ENCODE measurements at regions not wholly inside any gene's neighbourhood (a gene's known extent, or its start where the extent isn't known, plus 50 kb on each side); places are given as distances from the start of the nearest gene placed in this dataset.
A peak's percentile ranks its signal among the peaks of the same experiment; 100 is the strongest.
"Not testable (repeated sequence)": the region's sequence is repeated elsewhere in the genome, so short reads cannot be mapped to it uniquely, and the experiment has no call there.

DNA sequence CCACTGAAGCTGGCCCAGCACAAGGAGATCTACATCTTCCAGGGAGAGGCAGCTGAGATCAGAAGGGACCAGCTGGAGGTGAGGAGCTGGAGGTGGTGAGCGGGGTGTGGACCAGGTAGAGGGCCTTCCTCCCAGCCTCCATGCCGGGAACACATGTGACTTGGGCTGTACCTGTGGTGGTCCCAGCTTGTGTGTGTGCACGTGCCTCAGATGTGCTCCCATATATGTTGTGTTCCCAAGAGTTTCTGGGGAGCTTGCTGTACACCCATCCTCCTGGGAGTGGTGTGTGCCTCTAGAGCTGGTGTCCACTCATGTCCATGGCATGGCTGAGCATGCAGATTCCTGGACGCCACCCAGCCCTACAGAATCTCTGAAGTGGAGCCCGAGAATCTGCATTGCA, 183.7 kb upstream of the AKAP13 start:
- H3K27ac ChIP-seq (ENCODE audit: low read length); H3K9me3 ChIP-seq (ENCODE audit: control insufficient read depth, insufficient read depth, low read length); H3K4me1 ChIP-seq (ENCODE audit: control insufficient read depth, insufficient read depth, low read length); DNase-seq (ENCODE audit: low read depth, low spot score); H3K36me3 ChIP-seq (ENCODE audit: control insufficient read depth, insufficient read depth, low read length); H3K4me3 ChIP-seq (ENCODE audit: low read length); H3K27me3 ChIP-seq (ENCODE audit: control insufficient read depth, insufficient read depth, low read length): not testable (repeated sequence)
- no CpG with 5 or more reads among the region's 5 CpGs for WGBS (ENCODE audit: insufficient coverage, insufficient read length)

DNA sequence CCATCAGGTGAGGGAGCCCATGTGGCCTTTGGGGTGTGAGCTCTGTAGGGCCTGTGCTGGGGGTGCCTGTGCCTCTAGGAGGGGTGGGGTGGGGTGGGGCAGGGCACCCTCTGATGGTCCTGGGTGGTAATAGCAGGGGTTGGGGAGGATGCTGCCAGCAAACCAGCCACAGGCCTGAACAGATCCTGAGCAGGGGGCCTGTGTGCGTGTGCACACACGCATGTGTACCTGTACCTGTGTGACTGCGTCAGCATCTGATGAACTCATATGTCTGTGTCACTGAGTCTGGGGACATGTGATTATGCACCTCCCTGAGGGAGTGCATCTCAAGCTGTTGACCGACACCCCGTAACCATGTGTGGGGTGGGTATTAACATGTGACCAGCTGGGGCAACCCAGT, 182.8 kb upstream of the AKAP13 start:
- not testable (repeated sequence) for H3K4me3 ChIP-seq (ENCODE audit: low read length); H3K27me3 ChIP-seq (ENCODE audit: control insufficient read depth, insufficient read depth, low read length); H3K9me3 ChIP-seq (ENCODE audit: control insufficient read depth, insufficient read depth, low read length); H3K36me3 ChIP-seq (ENCODE audit: control insufficient read depth, insufficient read depth, low read length); H3K27ac ChIP-seq (ENCODE audit: low read length); DNase-seq (ENCODE audit: low read depth, low spot score); H3K4me1 ChIP-seq (ENCODE audit: control insufficient read depth, insufficient read depth, low read length)
- no CpG with 5 or more reads among the region's 5 CpGs for WGBS (ENCODE audit: insufficient coverage, insufficient read length)

DNA sequence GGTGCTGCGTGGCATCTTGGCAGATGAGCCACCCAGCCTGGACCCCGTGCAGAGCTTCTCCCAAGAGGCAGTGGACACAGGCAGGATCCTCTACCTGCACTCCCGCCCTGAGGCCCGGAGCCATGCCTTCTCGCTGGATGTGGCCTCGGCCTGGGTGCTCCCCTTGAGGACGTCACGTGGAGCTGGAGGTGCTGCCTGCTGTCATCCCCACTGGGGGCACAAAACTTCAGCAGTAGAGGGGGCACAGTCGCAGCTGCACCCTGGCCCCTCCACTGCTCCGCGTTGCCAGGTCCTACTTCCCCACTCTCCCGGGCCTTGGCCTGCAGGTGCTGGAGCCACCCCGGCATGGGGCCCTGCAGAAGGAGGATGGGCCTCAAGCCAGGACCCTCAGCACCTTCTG, 182.0 kb upstream of the AKAP13 start:
- H3K27me3 ChIP-seq (ENCODE audit: control insufficient read depth, insufficient read depth, low read length); DNase-seq (ENCODE audit: low read depth, low spot score); H3K36me3 ChIP-seq (ENCODE audit: control insufficient read depth, insufficient read depth, low read length); H3K4me3 ChIP-seq (ENCODE audit: low read length); H3K27ac ChIP-seq (ENCODE audit: low read length); H3K4me1 ChIP-seq (ENCODE audit: control insufficient read depth, insufficient read depth, low read length); H3K9me3 ChIP-seq (ENCODE audit: control insufficient read depth, insufficient read depth, low read length): not testable (repeated sequence)
- no CpG with 5 or more reads among the region's 13 CpGs for WGBS (ENCODE audit: insufficient coverage, insufficient read length)

DNA sequence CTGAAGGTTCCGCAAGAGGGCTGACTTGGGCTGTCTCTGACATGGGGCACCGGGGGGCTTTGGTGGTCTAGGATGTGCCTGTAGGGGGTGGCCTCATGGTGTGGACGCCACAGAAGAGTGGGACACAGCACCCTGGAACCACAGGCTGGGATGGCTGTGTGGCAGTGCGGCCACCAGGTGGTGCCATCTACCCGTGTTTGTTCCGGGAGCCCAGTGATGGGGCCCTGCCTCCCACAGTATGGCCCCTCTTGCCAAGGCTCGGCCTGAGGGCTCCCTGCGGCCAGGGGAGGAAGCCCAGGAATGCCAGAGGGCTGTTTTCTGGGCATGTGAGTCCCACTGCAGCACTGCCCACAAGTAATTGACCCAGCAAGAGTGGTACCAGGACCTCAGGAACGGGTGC, 180.2 kb upstream of the AKAP13 start:
- not testable (repeated sequence) for DNase-seq (ENCODE audit: low read depth, low spot score); H3K27me3 ChIP-seq (ENCODE audit: control insufficient read depth, insufficient read depth, low read length); H3K4me1 ChIP-seq (ENCODE audit: control insufficient read depth, insufficient read depth, low read length); H3K36me3 ChIP-seq (ENCODE audit: control insufficient read depth, insufficient read depth, low read length); H3K9me3 ChIP-seq (ENCODE audit: control insufficient read depth, insufficient read depth, low read length); H3K27ac ChIP-seq (ENCODE audit: low read length); H3K4me3 ChIP-seq (ENCODE audit: low read length)
- no CpG with 5 or more reads among the region's 9 CpGs for WGBS (ENCODE audit: insufficient coverage, insufficient read length)

DNA sequence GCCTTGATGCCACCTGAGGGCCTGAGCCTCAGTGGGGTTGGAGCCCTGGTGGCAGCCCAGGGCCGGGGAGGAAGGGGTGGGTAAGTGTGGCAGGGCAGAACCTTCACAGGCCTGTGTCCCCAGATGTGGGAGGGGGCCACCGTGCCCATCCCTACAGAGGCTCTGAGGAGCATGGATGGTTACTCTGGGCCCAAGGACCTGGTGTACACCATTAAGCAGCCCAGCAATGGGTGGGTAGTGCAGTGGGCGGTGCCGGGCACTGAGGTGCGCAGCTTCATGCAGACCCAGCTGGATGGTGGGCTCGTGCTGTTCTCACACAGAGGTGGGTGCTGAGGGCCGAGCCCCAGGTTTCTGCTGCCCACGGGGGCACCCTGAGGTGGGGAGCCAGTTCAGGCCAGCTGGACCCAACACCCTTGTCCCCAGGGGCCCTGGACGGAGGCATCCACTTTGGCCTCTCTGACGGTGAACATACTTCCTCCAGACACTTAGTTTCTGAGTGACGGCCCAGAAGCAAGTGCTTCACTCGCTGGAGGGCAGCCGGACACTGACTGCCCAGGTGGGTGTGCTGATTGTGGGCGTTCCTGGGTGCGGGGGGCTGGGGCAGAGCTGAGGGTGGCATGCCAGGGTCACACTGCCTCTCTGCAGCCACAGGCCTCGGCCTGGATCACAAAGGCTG, 179.1 kb upstream of the AKAP13 start:
- not testable (repeated sequence) for H3K36me3 ChIP-seq (ENCODE audit: control insufficient read depth, insufficient read depth, low read length); H3K27me3 ChIP-seq (ENCODE audit: control insufficient read depth, insufficient read depth, low read length); H3K27ac ChIP-seq (ENCODE audit: low read length); H3K4me3 ChIP-seq (ENCODE audit: low read length); H3K9me3 ChIP-seq (ENCODE audit: control insufficient read depth, insufficient read depth, low read length); DNase-seq (ENCODE audit: low read depth, low spot score); H3K4me1 ChIP-seq (ENCODE audit: control insufficient read depth, insufficient read depth, low read length)
- WGBS (ENCODE audit: insufficient coverage, insufficient read length), result no CpG with 5 or more reads among the region's 16 CpGs

DNA sequence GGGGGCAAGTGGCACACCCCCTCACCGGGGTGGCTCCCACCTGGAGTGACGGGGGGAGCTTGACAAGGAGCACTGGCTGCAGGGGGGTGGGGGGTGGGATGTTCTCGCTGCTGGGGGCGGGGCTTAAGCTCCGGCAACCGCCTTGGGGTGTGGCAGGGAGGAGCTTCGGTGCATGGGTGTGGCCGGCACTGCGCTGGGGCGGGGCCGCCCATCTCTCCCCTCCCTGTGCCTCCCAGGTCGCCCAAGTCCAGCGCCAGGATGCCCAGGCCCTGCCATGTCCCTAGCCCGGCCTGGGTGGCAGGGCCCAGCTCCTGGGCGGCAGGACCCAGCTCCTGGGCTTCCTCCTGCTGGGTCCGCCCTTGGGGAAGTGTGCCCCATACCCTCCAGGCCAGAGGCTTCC, 175.9 kb upstream of the AKAP13 start:
- not testable (repeated sequence) for H3K9me3 ChIP-seq (ENCODE audit: control insufficient read depth, insufficient read depth, low read length); H3K27me3 ChIP-seq (ENCODE audit: control insufficient read depth, insufficient read depth, low read length); H3K36me3 ChIP-seq (ENCODE audit: control insufficient read depth, insufficient read depth, low read length); H3K4me3 ChIP-seq (ENCODE audit: low read length); H3K27ac ChIP-seq (ENCODE audit: low read length); H3K4me1 ChIP-seq (ENCODE audit: control insufficient read depth, insufficient read depth, low read length); DNase-seq (ENCODE audit: low read depth, low spot score)
- no CpG with 5 or more reads among the region's 16 CpGs for WGBS (ENCODE audit: insufficient coverage, insufficient read length)

DNA sequence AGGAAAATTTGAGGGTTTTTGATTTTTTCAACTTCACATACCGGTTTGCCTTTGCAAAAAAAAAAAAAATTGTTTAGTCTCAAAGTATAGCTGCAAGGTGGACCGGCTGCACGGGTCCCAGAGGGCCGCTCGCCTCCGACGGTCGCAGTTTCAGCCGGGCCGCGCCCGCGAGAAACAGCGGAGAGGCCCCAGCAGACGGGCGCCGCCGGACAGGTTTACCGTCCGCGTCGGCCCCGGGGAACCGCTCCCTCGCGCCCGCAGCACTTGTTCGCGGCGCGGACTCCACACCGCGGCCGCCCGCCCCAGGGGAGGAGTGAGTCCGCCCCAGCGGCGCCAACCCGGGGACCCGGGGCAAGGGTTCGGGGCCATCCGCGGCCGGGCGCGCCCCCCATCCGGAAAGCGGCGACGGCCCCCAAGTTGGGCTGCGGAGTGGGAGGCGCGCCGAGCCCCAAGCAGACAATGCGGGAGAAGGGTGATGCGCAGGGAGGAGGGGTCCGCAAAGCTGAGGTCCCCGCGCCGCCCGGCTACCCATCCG, 146.5 kb upstream of the AKAP13 start:
- peak overlapping the region; percentile 49; the same call in 1 of the 2 replicates for H3K4me3 ChIP-seq (ENCODE audit: low read length)
- no CpG with 5 or more reads among the region's 62 CpGs for WGBS (ENCODE audit: insufficient coverage, insufficient read length)
- H3K9me3 ChIP-seq (ENCODE audit: control insufficient read depth, insufficient read depth, low read length); H3K36me3 ChIP-seq (ENCODE audit: control insufficient read depth, insufficient read depth, low read length); H3K27me3 ChIP-seq (ENCODE audit: control insufficient read depth, insufficient read depth, low read length); H3K27ac ChIP-seq (ENCODE audit: low read length); H3K4me1 ChIP-seq (ENCODE audit: control insufficient read depth, insufficient read depth, low read length); DNase-seq (ENCODE audit: low read depth, low spot score): not testable (repeated sequence)

DNA sequence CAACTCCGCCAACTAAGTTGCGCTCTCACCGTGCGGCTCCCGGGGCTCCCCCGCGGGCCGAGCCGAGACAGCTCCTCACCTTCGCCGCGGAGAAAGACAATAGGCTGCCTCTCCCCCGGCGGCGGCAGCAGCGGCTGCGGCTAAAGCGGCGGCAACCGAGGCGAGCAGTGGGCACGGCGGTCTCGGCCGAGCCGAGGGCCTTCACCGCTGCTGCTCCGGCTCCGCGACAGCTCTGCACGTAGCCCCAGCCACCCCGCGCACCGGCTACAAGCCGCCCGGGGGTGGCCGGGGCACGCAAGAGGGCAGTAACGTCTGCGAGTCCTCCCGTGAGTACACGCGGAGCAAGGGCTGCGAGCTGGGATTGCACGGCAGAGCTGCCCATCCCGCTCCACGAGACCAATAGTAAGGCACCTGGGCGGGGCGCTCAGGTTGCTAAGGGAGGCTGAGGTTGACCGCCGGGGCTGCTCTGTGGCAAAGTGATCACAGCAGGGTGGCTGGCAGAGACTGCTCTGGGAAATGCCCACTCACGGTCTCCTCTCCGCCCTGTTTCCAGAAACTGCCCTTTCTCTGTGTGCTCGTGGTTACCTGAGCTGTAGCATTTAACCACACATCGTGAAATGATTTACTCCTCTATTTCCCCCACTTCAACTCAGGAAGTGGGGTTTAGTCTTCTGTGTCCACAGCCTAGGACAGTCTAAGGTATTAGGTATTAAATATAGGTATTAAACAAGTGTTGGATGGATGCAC, 145.8 kb upstream of the AKAP13 start:
- no CpG with 5 or more reads among the region's 55 CpGs for WGBS (ENCODE audit: insufficient coverage, insufficient read length)
- H3K27ac ChIP-seq (ENCODE audit: low read length); H3K36me3 ChIP-seq (ENCODE audit: control insufficient read depth, insufficient read depth, low read length); H3K9me3 ChIP-seq (ENCODE audit: control insufficient read depth, insufficient read depth, low read length); DNase-seq (ENCODE audit: low read depth, low spot score); H3K27me3 ChIP-seq (ENCODE audit: control insufficient read depth, insufficient read depth, low read length); H3K4me1 ChIP-seq (ENCODE audit: control insufficient read depth, insufficient read depth, low read length); H3K4me3 ChIP-seq (ENCODE audit: low read length): not testable (repeated sequence)

DNA sequence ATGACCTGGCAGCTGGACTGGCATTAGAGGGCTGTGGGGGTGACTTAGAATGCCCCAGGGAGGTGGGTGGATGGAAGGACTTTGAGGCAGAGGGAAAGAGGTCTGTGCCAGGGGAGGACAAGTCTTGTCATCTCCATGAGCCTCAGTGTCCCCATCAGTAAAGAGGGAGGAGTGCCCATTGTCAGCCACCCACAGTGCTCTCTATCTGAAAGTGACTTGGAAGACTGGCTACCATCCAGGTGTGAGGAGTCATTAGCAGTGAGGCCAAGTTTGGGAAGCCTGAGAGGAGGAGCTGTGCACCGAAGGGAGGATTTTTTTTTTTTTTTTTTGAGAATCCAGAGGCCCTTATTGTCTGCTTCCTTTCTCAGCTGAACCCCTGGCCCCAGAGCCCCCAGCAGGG, 136.3 kb upstream of the AKAP13 start:
- H3K27me3 ChIP-seq (ENCODE audit: control insufficient read depth, insufficient read depth, low read length); H3K4me1 ChIP-seq (ENCODE audit: control insufficient read depth, insufficient read depth, low read length); H3K36me3 ChIP-seq (ENCODE audit: control insufficient read depth, insufficient read depth, low read length); H3K9me3 ChIP-seq (ENCODE audit: control insufficient read depth, insufficient read depth, low read length); H3K27ac ChIP-seq (ENCODE audit: low read length); H3K4me3 ChIP-seq (ENCODE audit: low read length); DNase-seq (ENCODE audit: low read depth, low spot score): not testable (repeated sequence)
- WGBS (ENCODE audit: insufficient coverage, insufficient read length), result no CpG with 5 or more reads among the region's 1 CpG

DNA sequence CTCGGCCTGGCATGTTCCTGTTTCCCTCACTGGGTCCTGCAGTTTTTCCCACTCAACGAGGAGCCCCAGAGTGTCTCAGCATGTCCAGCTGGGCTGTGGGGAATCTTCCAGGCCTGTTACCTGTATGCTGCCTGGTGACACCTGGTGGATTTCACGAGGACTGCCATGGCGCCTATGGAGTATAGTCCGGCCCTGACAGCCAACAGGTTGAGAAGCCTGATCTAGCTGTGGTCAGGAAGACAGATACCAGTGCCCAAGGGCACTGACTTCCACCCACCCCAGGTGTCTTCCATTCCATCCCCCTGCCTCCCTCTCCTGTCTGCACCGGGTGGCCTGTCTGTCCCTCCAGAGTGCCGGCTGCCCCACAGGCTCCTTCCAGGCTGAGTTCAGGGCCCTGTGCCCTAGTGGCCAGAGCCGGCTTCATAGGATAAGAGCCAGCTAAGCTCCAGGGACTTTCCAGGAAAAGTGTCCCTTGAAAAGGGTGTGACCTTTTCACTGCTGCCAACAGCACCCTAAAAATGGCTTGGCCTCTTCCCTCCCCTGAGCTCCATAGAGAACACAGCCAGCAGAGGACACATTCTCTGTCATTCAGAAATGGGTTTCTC, 129.4 kb upstream of the AKAP13 start:
- WGBS (ENCODE audit: insufficient coverage, insufficient read length), result no CpG with 5 or more reads among the region's 8 CpGs
- H3K4me3 ChIP-seq (ENCODE audit: low read length); H3K36me3 ChIP-seq (ENCODE audit: control insufficient read depth, insufficient read depth, low read length); H3K27me3 ChIP-seq (ENCODE audit: control insufficient read depth, insufficient read depth, low read length); H3K4me1 ChIP-seq (ENCODE audit: control insufficient read depth, insufficient read depth, low read length); H3K27ac ChIP-seq (ENCODE audit: low read length); H3K9me3 ChIP-seq (ENCODE audit: control insufficient read depth, insufficient read depth, low read length): not testable (repeated sequence)
- peak; percentile 7 for DNase-seq (ENCODE audit: low read depth, low spot score)
